K562 (cell line): ENCODE measurements at regions not wholly inside any gene's neighbourhood (a gene's known extent, or its start where the extent isn't known, plus 50 kb on each side); places are given as distances from the start of the nearest gene placed in this dataset.

Experiments
- ATAC-seq: fragments of 200-7000 bp; cut with Tn5 transposase; 3 replicates; pipeline ENCODE4 v1.9.1; 2020; ENCODE audit warnings: moderate library complexity
- BruUV-seq: library from RNA; stranded (reverse); fragments of 400-500 nt; replicated peaks from 2 replicates; lab custom pipeline; 2021; lab: Mats Ljungman, UMichigan
- CTCF ChIA-PET: fragments of 300-600 bp; formaldehyde crosslinking; extraction: SDS; loops from one replicate; lab custom pipeline; 2021; ENCODE audit warnings: low intra/inter-chr PET ratio; lab: Yijun Ruan, JAX
- POLR2A ChIA-PET: fragments of 300-600, 350-650 bp; sonication (Branson Sonifier 250); formaldehyde crosslinking; extraction: SDS; loops from one replicate; lab custom pipeline; 2021; ENCODE audit warnings: antibody characterized with exemption, inconsistent platforms; lab: Yijun Ruan, JAX
- DNase-seq, 4 experiments: peaks; one replicate each; pipeline versions ENCODE4 v3.0.0 to v3.0.0-alpha.2; 2011 to 2018; ENCODE audit warnings: low spot score in 3 of 4, mixed read lengths in 3 of 4; ENCODE audit errors: extremely low read depth in 1 of 4
- FAIRE-seq: peaks from 2 replicates; lab custom pipeline; 2011; peaks lifted over from hg19 to GRCh38; lab: Jason Lieb, UNC
- H2AFZ ChIP-seq: 2 replicates; pipeline ENCODE4 v1.6.0; 2011; ENCODE audit warnings: low read depth, low read length, control low read depth, inconsistent platforms
- H3K27ac ChIP-seq: fragments of 200-600 bp; 3 replicates; pipeline ENCODE4 v1.8.0; 2011; ENCODE audit warnings: low read depth, mild to moderate bottlenecking, control low read depth, inconsistent platforms, low read length, moderate library complexity, mixed read lengths; ENCODE audit errors: extremely low read depth
- H3K27me3 ChIP-seq, 2 experiments: fragments of 300-600 bp in 1 of 2; 2 replicates in 1 of 2; 3 replicates in 1 of 2; pipeline versions ENCODE4 v1.6.0 to v1.8.0; 2011; ENCODE audit warnings: inconsistent platforms in 2 of 2, low read length in 2 of 2, mild to moderate bottlenecking in 1 of 2, mixed read lengths in 1 of 2, moderate library complexity in 1 of 2; ENCODE audit not compliant: control insufficient read depth in 2 of 2, insufficient read depth in 2 of 2
- H3K36me3 ChIP-seq: fragments of 300-600 bp; 3 replicates; pipeline ENCODE4 v1.8.0; 2011; ENCODE audit warnings: mild to moderate bottlenecking, low read length, inconsistent platforms; ENCODE audit not compliant: control insufficient read depth, insufficient read depth
- H3K4me1 ChIP-seq, 2 experiments: fragments of 200-600 bp in 1 of 2; replicated peaks in 1 of 2; 2 replicates in 1 of 2; 3 replicates in 1 of 2; pipeline versions ENCODE4 v1.5.1 to v1.8.0; 2011; ENCODE audit warnings: inconsistent platforms in 2 of 2, low read length in 2 of 2, mild to moderate bottlenecking in 1 of 2, mixed read lengths in 1 of 2, moderate library complexity in 1 of 2; ENCODE audit not compliant: control insufficient read depth in 2 of 2, insufficient read depth in 2 of 2
- H3K4me2 ChIP-seq: 2 replicates; pipeline ENCODE4 v1.6.1; 2011; ENCODE audit warnings: low read length, control low read depth, inconsistent platforms, mixed read lengths; ENCODE audit not compliant: insufficient read depth
- H3K4me3 ChIP-seq: fragments of 200-600 bp; sonication (generic), shearing (Covaris generic); 2 replicates; pipeline ENCODE4 v1.5.1; 2016; ENCODE audit warnings: control low read depth, inconsistent platforms
- H3K79me2 ChIP-seq: fragments of 200-600 bp; 3 replicates; pipeline ENCODE4 v1.8.0; 2011; ENCODE audit warnings: low read length, inconsistent platforms; ENCODE audit not compliant: control insufficient read depth, insufficient read depth
- H3K9ac ChIP-seq, 2 experiments: 2 replicates each; pipeline versions ENCODE4 v1.6.0 to v1.6.1; 2011; ENCODE audit warnings: low read depth in 2 of 2, low read length in 2 of 2, control low read depth in 1 of 2, inconsistent platforms in 1 of 2, mild to moderate bottlenecking in 1 of 2, mixed read lengths in 1 of 2; ENCODE audit not compliant: insufficient read depth in 1 of 2
- H3K9me1 ChIP-seq: one replicate; pipeline ENCODE4 v1.6.0; 2011; ENCODE audit warnings: inconsistent platforms, mild to moderate bottlenecking, low read length, moderate library complexity; ENCODE audit not compliant: control insufficient read depth, insufficient read depth
- H3K9me3 ChIP-seq: replicated peaks from 2 replicates; pipeline ENCODE4 v1.5.1; 2011; ENCODE audit warnings: low read depth, low read length, inconsistent platforms; ENCODE audit not compliant: control insufficient read depth, insufficient read depth
- H4K20me1 ChIP-seq: replicated peaks from 2 replicates; pipeline ENCODE4 v1.6.1; 2011; ENCODE audit warnings: low read length, inconsistent platforms, mixed read lengths; ENCODE audit not compliant: control insufficient read depth, insufficient read depth
- CBFB ChIP-seq: sonication (generic); formaldehyde crosslinking; IDR thresholded peaks from 2 replicates; pipeline ENCODE4 v1.4.0; 2020; ENCODE audit warnings: mild to moderate bottlenecking, missing genetic modification reagents
- CHD1 ChIP-seq: fragments of 200-600 bp; sonication (generic); IDR thresholded peaks from one replicate; pipeline ENCODE4 v1.6.1; 2012; ENCODE audit warnings: mild to moderate bottlenecking, moderate library complexity, low read length, inconsistent platforms
- ESRRA ChIP-seq: fragments of 450-650 bp; IDR thresholded peaks from 2 replicates; pipeline ENCODE4 v1.6.1; 2014; ENCODE audit warnings: low read depth, mild to moderate bottlenecking, moderate library complexity, borderline replicate concordance
- FOXK1 ChIP-seq: sonication (generic); formaldehyde crosslinking; IDR thresholded peaks from 2 replicates; pipeline ENCODE4 v1.8.0; 2022; ENCODE audit warnings: missing genetic modification reagents, mild to moderate bottlenecking, borderline replicate concordance
- KDM1A ChIP-seq, 2 experiments: fragments of 450-650 bp; IDR thresholded peaks; 2 replicates each; pipeline ENCODE4 v1.6.1; 2016; ENCODE audit warnings: mild to moderate bottlenecking in 2 of 2
- KDM5B ChIP-seq: fragments of 200-600 bp; sonication (generic); IDR thresholded peaks from 2 replicates; pipeline ENCODE4 v1.6.1; 2012; ENCODE audit warnings: low read depth, mild to moderate bottlenecking, moderate library complexity, low read length, control low read depth, inconsistent platforms; ENCODE audit not compliant: insufficient replicate concordance
- KLF6 ChIP-seq: fragments of 250-450 bp; sonication (Bioruptor Pico); IDR thresholded peaks from 2 replicates; pipeline ENCODE4 v1.4.0; 2020; ENCODE audit warnings: mild to moderate bottlenecking, moderate library complexity, borderline replicate concordance
- NONO ChIP-seq, 2 experiments: fragments of 200-400 bp in 1 of 2; fragments of 450-650 bp in 1 of 2; formaldehyde crosslinking in 1 of 2; IDR thresholded peaks; 2 replicates each; pipeline ENCODE4 v1.6.1; 2017; ENCODE audit warnings: low read depth in 2 of 2, mild to moderate bottlenecking in 2 of 2, moderate library complexity in 2 of 2, low read length in 1 of 2
- PCBP1 ChIP-seq: fragments of 200-400 bp; formaldehyde crosslinking; IDR thresholded peaks from 2 replicates; pipeline ENCODE4 v1.6.1; 2018; ENCODE audit warnings: mild to moderate bottlenecking, low read depth, low read length; ENCODE audit not compliant: poor library complexity, severe bottlenecking
- RBM22 ChIP-seq: fragments of 200-400 bp; formaldehyde crosslinking; IDR thresholded peaks from 2 replicates; pipeline ENCODE4 v1.6.1; 2018; ENCODE audit warnings: low read length, low read depth; ENCODE audit not compliant: poor library complexity, severe bottlenecking
- SRSF3 ChIP-seq: fragments of 200-400 bp; formaldehyde crosslinking; IDR thresholded peaks from 2 replicates; pipeline ENCODE4 v1.6.1; 2016; ENCODE audit warnings: mild to moderate bottlenecking, low read length, moderate library complexity; ENCODE audit not compliant: insufficient read depth
- ZNF217 ChIP-seq: sonication (generic); formaldehyde crosslinking; IDR thresholded peaks from 2 replicates; pipeline ENCODE4 v1.8.0; 2022; ENCODE audit warnings: mild to moderate bottlenecking, missing genetic modification reagents
- WGBS: fragments of 100-300 bp; shearing (Covaris generic); methylation state at CpG from one replicate; pipeline ENCODE4 v1.1.6; 2016; ENCODE audit warnings: low coverage, mixed read lengths; ENCODE audit not compliant: insufficient coverage; ENCODE audit errors: missing lambda C conversion rate; 5-methylcytosine and 5-hydroxymethylcytosine counted together
- in situ Hi-C: fragments of 300-500 bp; cut with MboI; formaldehyde crosslinking; loops from 4 replicates; pipeline ENCODE4 v1.15.0; 2018; ENCODE audit warnings: inconsistent platforms, mixed read lengths
- intact Hi-C: fragments of 100-400 bp; cut with micrococcal nuclease; formaldehyde crosslinking; loops from 2 replicates; pipeline ENCODE4 v1.14.2; 2022
- TF ChIP-seq, protein P1 (sequence below): fragments of 450-650 bp; IDR thresholded peaks from 2 replicates; pipeline ENCODE4 v1.7.0; 2016; ENCODE audit warnings: borderline replicate concordance
- TF ChIP-seq, protein P2 (sequence below): fragments of 250-450 bp; sonication (Bioruptor Pico); IDR thresholded peaks from 2 replicates; pipeline ENCODE4 v1.8.0; 2021; ENCODE audit warnings: borderline replicate concordance, mild to moderate bottlenecking, moderate library complexity; ENCODE audit not compliant: poor library complexity, severe bottlenecking

DNA sequence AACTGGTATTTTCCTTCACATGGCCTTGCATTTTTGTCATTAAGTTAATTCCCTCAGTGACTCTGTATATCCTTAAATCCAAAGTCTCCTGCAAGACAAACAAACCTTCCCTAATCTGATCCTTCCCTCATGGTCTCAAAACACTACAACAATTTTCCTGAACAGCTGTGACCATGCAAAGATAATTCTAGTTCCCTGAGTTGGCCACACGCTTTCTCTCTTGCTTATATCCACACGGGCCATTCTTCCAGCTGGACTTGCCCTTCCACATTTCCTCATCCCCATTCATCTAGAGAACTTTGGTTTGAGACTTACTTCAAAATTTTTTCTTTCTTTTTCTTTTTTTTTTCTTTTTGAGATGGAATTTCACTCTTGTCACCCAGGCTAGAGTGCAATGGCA, 1590.7 kb downstream of the STIM2 start:
- no peak for FAIRE-seq
- no peaks in the 10 kb centered on the region for H3K9me3 ChIP-seq
- intact Hi-C loops (no loop called here), in situ Hi-C loops (no loop called here)
- no peak overlapping the region for H2AFZ ChIP-seq
- no peak overlapping the region for H3K9ac ChIP-seq
- no peaks in the 10 kb centered on the region for H3K9me1 ChIP-seq
- H3K4me1 ChIP-seq: no peaks in the 10 kb centered on the region
- no peak for DNase-seq
- WGBS: 0% methylated on average over 2 of the region's 2 CpGs
- BruUV-seq: no TSS peak
- H3K4me2 ChIP-seq: no peak overlapping the region
- ChIA-PET CTCF (no interaction called here), POLR2A (no interaction called here)
- H4K20me1 ChIP-seq: no peaks in the 10 kb centered on the region
- no peak overlapping the region for H3K4me3 ChIP-seq
- no peak overlapping the region for H3K27ac ChIP-seq
- no peaks in the 10 kb centered on the region for H3K27me3 ChIP-seq
- no peak for ATAC-seq
- H3K36me3 ChIP-seq: no peaks in the 10 kb centered on the region
- H3K79me2 ChIP-seq: no peaks in the 10 kb centered on the region
- TF ChIP-seq, protein P1, sequence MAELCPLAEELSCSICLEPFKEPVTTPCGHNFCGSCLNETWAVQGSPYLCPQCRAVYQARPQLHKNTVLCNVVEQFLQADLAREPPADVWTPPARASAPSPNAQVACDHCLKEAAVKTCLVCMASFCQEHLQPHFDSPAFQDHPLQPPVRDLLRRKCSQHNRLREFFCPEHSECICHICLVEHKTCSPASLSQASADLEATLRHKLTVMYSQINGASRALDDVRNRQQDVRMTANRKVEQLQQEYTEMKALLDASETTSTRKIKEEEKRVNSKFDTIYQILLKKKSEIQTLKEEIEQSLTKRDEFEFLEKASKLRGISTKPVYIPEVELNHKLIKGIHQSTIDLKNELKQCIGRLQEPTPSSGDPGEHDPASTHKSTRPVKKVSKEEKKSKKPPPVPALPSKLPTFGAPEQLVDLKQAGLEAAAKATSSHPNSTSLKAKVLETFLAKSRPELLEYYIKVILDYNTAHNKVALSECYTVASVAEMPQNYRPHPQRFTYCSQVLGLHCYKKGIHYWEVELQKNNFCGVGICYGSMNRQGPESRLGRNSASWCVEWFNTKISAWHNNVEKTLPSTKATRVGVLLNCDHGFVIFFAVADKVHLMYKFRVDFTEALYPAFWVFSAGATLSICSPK: no peak
- TF ChIP-seq KDM1A (IDR thresholded peaks at IDR 0.05): no peak
- no peak for TF ChIP-seq SRSF3
- no peak for TF ChIP-seq PCBP1
- TF ChIP-seq FOXK1: no peak
- TF ChIP-seq CHD1: no peak
- no peak for TF ChIP-seq KLF6 (CRISPR knock-in tag)
- TF ChIP-seq KDM5B: no peak
- TF ChIP-seq ZNF217 (CRISPR knock-in tag): no peak
- TF ChIP-seq ESRRA: no peak
- no peak for TF ChIP-seq NONO (IDR thresholded peaks at IDR 0.05; ENCODE audit: low read depth in 2 of 2, low read length in 1 of 2)
- TF ChIP-seq, protein P2, sequence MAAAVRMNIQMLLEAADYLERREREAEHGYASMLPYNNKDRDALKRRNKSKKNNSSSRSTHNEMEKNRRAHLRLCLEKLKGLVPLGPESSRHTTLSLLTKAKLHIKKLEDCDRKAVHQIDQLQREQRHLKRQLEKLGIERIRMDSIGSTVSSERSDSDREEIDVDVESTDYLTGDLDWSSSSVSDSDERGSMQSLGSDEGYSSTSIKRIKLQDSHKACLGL (CRISPR knock-in tag): no peak
- TF ChIP-seq CBFB: no peak
- no peak for TF ChIP-seq RBM22
